ENCODE measurements at regions not wholly inside any gene's neighbourhood (a gene's known extent, or its start where the extent isn't known, plus 50 kb on each side); places are given as distances from the start of the nearest gene placed in this dataset.

GRCh38 chr15:37837276-37837675 lies 97.2 kb upstream of the TMCO5A start:
- TF ChIP-seq POLR2A (IDR thresholded peaks at IDR 0.05; ENCODE audit: low read depth, low read length) (no peak), TAF1 (IDR thresholded peaks at IDR 0.05; ENCODE audit: borderline replicate concordance, low read depth, low read length) (no peak)
